MM.1S (cell line): ENCODE measurements at regions not wholly inside any gene's neighbourhood (a gene's known extent, or its start where the extent isn't known, plus 50 kb on each side); places are given as distances from the start of the nearest gene placed in this dataset.

Experiments used
- DNase-seq: peaks from one replicate; pipeline ENCODE4 v3.0.0-alpha.2; 2015
- H2AFZ ChIP-seq: fragments of 300-600 bp; sonication (generic); 2 replicates; pipeline ENCODE4 v1.6.0; 2016; ENCODE audit warnings: antibody characterized with exemption, low read length
- H3F3A ChIP-seq: fragments of 300-600 bp; sonication (generic); 2 replicates; pipeline ENCODE4 v1.6.1; 2016; ENCODE audit warnings: mild to moderate bottlenecking, antibody characterized with exemption, low read length, moderate library complexity, mixed read lengths; ENCODE audit not compliant: insufficient read depth
- H3K27ac ChIP-seq: fragments of 300-600 bp; sonication (generic); 2 replicates; pipeline ENCODE4 v1.5.1; 2016; ENCODE audit warnings: mild to moderate bottlenecking, low read length
- H3K27me3 ChIP-seq: fragments of 300-600 bp; sonication (generic); replicated peaks from 2 replicates; pipeline ENCODE4 v1.6.0; 2016; ENCODE audit warnings: low read length; ENCODE audit not compliant: insufficient read depth
- H3K36me3 ChIP-seq: fragments of 300-600 bp; sonication (generic); replicated peaks from 2 replicates; pipeline ENCODE4 v1.6.1; 2016; ENCODE audit warnings: mild to moderate bottlenecking, low read length, mixed read lengths; ENCODE audit not compliant: insufficient read depth
- H3K4me1 ChIP-seq: fragments of 300-600 bp; sonication (generic); 2 replicates; pipeline ENCODE4 v1.6.1; 2016; ENCODE audit warnings: low read length, mixed read lengths
- H3K4me2 ChIP-seq: fragments of 300-600 bp; sonication (generic); 2 replicates; pipeline ENCODE4 v1.6.0; 2016; ENCODE audit warnings: low read depth, low read length
- H3K4me3 ChIP-seq: fragments of 300-600 bp; sonication (generic); 2 replicates; pipeline ENCODE4 v1.5.1; 2016; ENCODE audit warnings: low read length, mixed read lengths
- H3K79me2 ChIP-seq: fragments of 300-600 bp; sonication (generic); 2 replicates; pipeline ENCODE4 v1.6.1; 2016; ENCODE audit warnings: mixed run types, low read length, mixed read lengths
- H3K9ac ChIP-seq: fragments of 300-600 bp; sonication (generic); 2 replicates; pipeline ENCODE4 v1.6.1; 2016; ENCODE audit warnings: low read length, mixed read lengths
- H3K9me2 ChIP-seq: fragments of 300-600 bp; sonication (generic); replicated peaks from 2 replicates; pipeline ENCODE4 v1.6.1; 2016; ENCODE audit warnings: mild to moderate bottlenecking, low read length, mixed read lengths; ENCODE audit not compliant: insufficient read depth
- H3K9me3 ChIP-seq: fragments of 300-600 bp; sonication (generic); replicated peaks from 2 replicates; pipeline ENCODE4 v1.6.1; 2016; ENCODE audit warnings: mild to moderate bottlenecking, low read length, mixed read lengths; ENCODE audit not compliant: insufficient read depth
- H4K20me1 ChIP-seq: fragments of 300-600 bp; sonication (generic); 2 replicates; pipeline ENCODE4 v1.6.1; 2016; ENCODE audit warnings: mild to moderate bottlenecking, low read length, moderate library complexity, mixed read lengths; ENCODE audit not compliant: insufficient read depth
- CTCF ChIP-seq: fragments of 300-600 bp; sonication (generic); IDR thresholded peaks from 2 replicates; pipeline ENCODE4 v1.5.1; 2016; ENCODE audit warnings: antibody characterized with exemption, low read length, mixed read lengths
- EZH2 ChIP-seq: fragments of 300-600 bp; sonication (generic); optimal IDR thresholded peaks from 2 replicates; pipeline ENCODE3; 2017; ENCODE audit warnings: low read depth, mild to moderate bottlenecking, antibody characterized with exemption, low read length, mixed read lengths
- EZH2phosphoT487 ChIP-seq: fragments of 300-600 bp; sonication (generic); IDR thresholded peaks from 2 replicates; pipeline ENCODE4 v1.6.1; 2018; ENCODE audit warnings: antibody characterized with exemption, low read length

GRCh38 chr9:134515026-134515821 is 126.4 kb upstream of the COL5A1 start:
- Histone ChIP-seq H3K9me2 (no peaks in the 10 kb centered on the region), H2AFZ (no peak overlapping the region), H3K4me3 (no peak overlapping the region), H3K27ac (no peak overlapping the region), H3K79me2 (no peaks in the 10 kb centered on the region), H3K9me3 (no peaks in the 10 kb centered on the region), H3K9ac (no peak overlapping the region), H3K4me2 (no peak overlapping the region), H3K4me1 (no peaks in the 10 kb centered on the region), H4K20me1 (no peaks in the 10 kb centered on the region), H3F3A (no peaks in the 10 kb centered on the region), H3K27me3 (peaks cover 94% of the 10 kb centered on the region), H3K36me3 (no peaks in the 10 kb centered on the region)
- DNase-seq, result no peak
- TF ChIP-seq EZH2, result no peak
- TF ChIP-seq EZH2phosphoT487, result no peak
- no peak for TF ChIP-seq CTCF

GRCh38 chr9:134516464-134516863 is 125.1 kb upstream of the COL5A1 start:
- H3K79me2 ChIP-seq, result no peaks in the 10 kb centered on the region
- TF ChIP-seq EZH2phosphoT487 (no peak), EZH2 (no peak), CTCF (no peak)
- peaks cover 98% of the 10 kb centered on the region for H3K27me3 ChIP-seq
- H3F3A ChIP-seq, result no peaks in the 10 kb centered on the region
- no peak overlapping the region for H3K4me2 ChIP-seq
- H3K9me3 ChIP-seq, result no peaks in the 10 kb centered on the region
- H3K9ac ChIP-seq, result no peak overlapping the region
- H3K36me3 ChIP-seq, result no peaks in the 10 kb centered on the region
- no peaks in the 10 kb centered on the region for H3K9me2 ChIP-seq
- H2AFZ ChIP-seq, result no peak overlapping the region
- no peak overlapping the region for H3K4me3 ChIP-seq
- DNase-seq, result no peak
- no peaks in the 10 kb centered on the region for H4K20me1 ChIP-seq
- no peak overlapping the region for H3K27ac ChIP-seq
- H3K4me1 ChIP-seq, result no peaks in the 10 kb centered on the region

- no peak overlapping the region for H3K9ac ChIP-seq
- no peak overlapping the region for H3K4me3 ChIP-seq
- H3K9me2 ChIP-seq, result no peaks in the 10 kb centered on the region
- DNase-seq, result no peak
- H3K9me3 ChIP-seq, result no peaks in the 10 kb centered on the region
- no peak overlapping the region for H3K27ac ChIP-seq
- H3K79me2 ChIP-seq, result no peaks in the 10 kb centered on the region
- H3F3A ChIP-seq, result no peaks in the 10 kb centered on the region
- H3K4me2 ChIP-seq, result no peak overlapping the region
- TF ChIP-seq EZH2 (no peak), EZH2phosphoT487 (no peak), CTCF (no peak)
- H4K20me1 ChIP-seq, result no peaks in the 10 kb centered on the region
- no peak overlapping the region for H2AFZ ChIP-seq
- peaks cover 98% of the 10 kb centered on the region for H3K27me3 ChIP-seq
- H3K36me3 ChIP-seq, result no peaks in the 10 kb centered on the region
- no peaks in the 10 kb centered on the region for H3K4me1 ChIP-seq
Observed at GRCh38 chr9:134517069-134517680, 124.4 kb upstream of the COL5A1 start.
